ENCODE measurements at regions not wholly inside any gene's neighbourhood (a gene's known extent, or its start where the extent isn't known, plus 50 kb on each side); places are given as distances from the start of the nearest gene placed in this dataset.

GRCh38 chr1:25112400-25112799 lies 119.9 kb downstream of the SYF2 start:
- H3K14ac ChIP-seq (replicated peaks; ENCODE audit: low read depth, low read length), result no peak overlapping the region
- no peak overlapping the region for H2AK9ac ChIP-seq (replicated peaks; ENCODE audit: low read depth, low read length, poor library complexity)
- H2BK20ac ChIP-seq (ENCODE audit: low read depth, low read length), result no peak overlapping the region
- H2BK5ac ChIP-seq (ENCODE audit: low read depth, low read length, poor library complexity, severe bottlenecking), result no peak overlapping the region
- no TSS peak for BruUV-seq (replicated peaks)
- H3K27ac ChIP-seq (ENCODE audit: insufficient read depth, low read length), result no peak overlapping the region
- DNase-seq (no peak), ATAC-seq (ENCODE audit: low read depth) (no peak)
- no peak overlapping the region for H4K91ac ChIP-seq (ENCODE audit: insufficient read depth, low read depth, low read length)
- no peak overlapping the region for H4K8ac ChIP-seq (ENCODE audit: low read depth in 2 of 2, low read length in 2 of 2)
- ChIA-PET POLR2A (ENCODE audit: unreplicated experiment) (no interaction called here), CTCF (no interaction called here)
- H2AFZ ChIP-seq (replicated peaks; ENCODE audit: low read length, poor library complexity), result no peak overlapping the region
- no peaks in the 10 kb centered on the region for H3K36me3 ChIP-seq (ENCODE audit: control insufficient read depth, insufficient read depth, low read length)
- peaks cover 42% of the 10 kb centered on the region for H3K27me3 ChIP-seq (ENCODE audit: control insufficient read depth, insufficient read depth, low read length)
- no peak overlapping the region for H3K4me3 ChIP-seq (ENCODE audit: insufficient read depth, low read depth, low read length)
- H3K79me1 ChIP-seq (ENCODE audit: low read depth in 1 of 2, low read length in 2 of 2), result no peaks in the 10 kb centered on the region
- 100% methylated on average over 1 of the region's 6 CpGs; no CpG with 5 or more reads in 1 of the 2 experiments for WGBS, 2 experiments (ENCODE audit: extremely low coverage in 2 of 2, insufficient read length in 1 of 2)
- H3K4me1 ChIP-seq (ENCODE audit: control insufficient read depth, insufficient read depth, low read length), result 0 out of 2 replicates have a peak, but pooled peaks cover under 1% of the 10 kb centered on the region
- no peak overlapping the region for H2AK5ac ChIP-seq (ENCODE audit: low read depth, low read length)
- no peak overlapping the region for H3K18ac ChIP-seq (ENCODE audit: low read depth, low read length)
- no peak overlapping the region for H2BK120ac ChIP-seq (ENCODE audit: low read depth, low read length)
- H3K9me3 ChIP-seq (ENCODE audit: control insufficient read depth, insufficient read depth, low read length), result peaks cover 12% of the 10 kb centered on the region
- in situ Hi-C loops (cut with MboI; ENCODE audit: low sequenced_read_pairs), result no loop called here
- intact Hi-C loops (cut with micrococcal nuclease), result no loop called here
- no peak overlapping the region for H3K4me2 ChIP-seq (ENCODE audit: low read depth, low read length)
- no peak overlapping the region for H3K23ac ChIP-seq (ENCODE audit: low read depth, low read length)
- no peak overlapping the region for H3K4ac ChIP-seq (ENCODE audit: low read depth, low read length)
- TF ChIP-seq SMC3 (IDR thresholded peaks at IDR 0.05; ENCODE audit: low read depth, low read length), result no peak
- no peak for TF ChIP-seq POLR2A (IDR thresholded peaks at IDR 0.05; ENCODE audit: low read depth, low read length)
- H4K5ac ChIP-seq (ENCODE audit: low read depth, low read length), result no peak overlapping the region
- H3K56ac ChIP-seq (ENCODE audit: extremely low read depth, insufficient read depth, low read length), result no peak overlapping the region
- dilution Hi-C loops (cut with HindIII; ENCODE audit: low sequenced_read_pairs, unreplicated experiment), result no loop called here
- no peaks in the 10 kb centered on the region for H4K20me1 ChIP-seq (ENCODE audit: insufficient read depth, low read length)
- peaks cover under 1% of the 10 kb centered on the region; the same call in 1 of the 2 replicates for H3K9me1 ChIP-seq (ENCODE audit: insufficient read depth, low read length)
- no peak overlapping the region for H2BK15ac ChIP-seq (ENCODE audit: low read depth, low read length)
- no peak overlapping the region for H3K9ac ChIP-seq (ENCODE audit: low read depth, low read length)

Data from IMR-90 (cell line).